GM12872 (cell line): ENCODE measurements at regions not wholly inside any gene's neighbourhood (a gene's known extent, or its start where the extent isn't known, plus 50 kb on each side); places are given as distances from the start of the nearest gene placed in this dataset.

ENCODE experiments used
- TF ChIP-seq, protein P1 (sequence below): IDR thresholded peaks from 3 replicates; pipeline ENCODE4 v1.5.1; 2011; ENCODE audit warnings: low read depth, mild to moderate bottlenecking, low read length, moderate library complexity; ENCODE audit not compliant: insufficient read depth

DNA sequence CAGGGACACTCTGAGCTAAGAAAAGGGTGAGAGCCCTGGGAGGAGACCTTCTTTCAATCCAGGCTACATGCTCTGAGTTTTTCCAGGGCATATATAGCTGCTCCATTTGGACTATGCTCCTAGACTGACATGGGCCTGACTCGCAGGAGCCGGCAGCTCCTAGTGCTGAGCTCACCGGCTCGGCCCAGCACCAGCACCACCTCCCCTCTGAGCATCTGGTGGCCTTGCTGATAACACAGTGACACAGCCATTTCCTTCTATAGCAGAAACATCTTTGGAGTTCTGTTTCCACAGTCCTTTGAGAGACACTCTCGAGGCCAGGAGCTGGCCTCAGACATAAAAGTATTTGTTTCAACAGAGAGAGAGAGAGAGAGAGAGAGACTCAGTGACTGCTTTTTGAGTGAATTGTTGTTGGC lies 184.9 kb downstream of the TM9SF2 start:
- TF ChIP-seq, protein P1, sequence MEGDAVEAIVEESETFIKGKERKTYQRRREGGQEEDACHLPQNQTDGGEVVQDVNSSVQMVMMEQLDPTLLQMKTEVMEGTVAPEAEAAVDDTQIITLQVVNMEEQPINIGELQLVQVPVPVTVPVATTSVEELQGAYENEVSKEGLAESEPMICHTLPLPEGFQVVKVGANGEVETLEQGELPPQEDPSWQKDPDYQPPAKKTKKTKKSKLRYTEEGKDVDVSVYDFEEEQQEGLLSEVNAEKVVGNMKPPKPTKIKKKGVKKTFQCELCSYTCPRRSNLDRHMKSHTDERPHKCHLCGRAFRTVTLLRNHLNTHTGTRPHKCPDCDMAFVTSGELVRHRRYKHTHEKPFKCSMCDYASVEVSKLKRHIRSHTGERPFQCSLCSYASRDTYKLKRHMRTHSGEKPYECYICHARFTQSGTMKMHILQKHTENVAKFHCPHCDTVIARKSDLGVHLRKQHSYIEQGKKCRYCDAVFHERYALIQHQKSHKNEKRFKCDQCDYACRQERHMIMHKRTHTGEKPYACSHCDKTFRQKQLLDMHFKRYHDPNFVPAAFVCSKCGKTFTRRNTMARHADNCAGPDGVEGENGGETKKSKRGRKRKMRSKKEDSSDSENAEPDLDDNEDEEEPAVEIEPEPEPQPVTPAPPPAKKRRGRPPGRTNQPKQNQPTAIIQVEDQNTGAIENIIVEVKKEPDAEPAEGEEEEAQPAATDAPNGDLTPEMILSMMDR: no peak

DNA sequence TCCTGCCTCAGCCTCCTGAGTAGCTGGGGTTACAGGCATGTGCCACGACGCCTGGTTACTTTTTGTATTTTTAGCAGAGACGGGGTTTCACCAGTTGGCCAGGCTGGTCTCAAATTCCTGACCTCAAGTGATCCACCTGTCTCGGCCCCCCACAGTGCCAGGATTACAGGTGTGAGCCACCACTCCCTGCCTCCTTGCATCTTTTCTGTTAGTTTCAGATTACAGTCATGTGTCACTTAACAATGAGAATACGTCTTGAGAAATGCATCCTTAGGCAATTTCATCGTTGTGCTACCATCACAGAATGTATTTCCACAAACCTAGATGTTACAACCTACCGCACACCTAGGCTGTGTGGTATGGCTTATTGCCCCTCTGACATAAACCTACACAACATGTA lies 180.4 kb downstream of the TM9SF2 start:
- TF ChIP-seq, protein P1: no peak

DNA sequence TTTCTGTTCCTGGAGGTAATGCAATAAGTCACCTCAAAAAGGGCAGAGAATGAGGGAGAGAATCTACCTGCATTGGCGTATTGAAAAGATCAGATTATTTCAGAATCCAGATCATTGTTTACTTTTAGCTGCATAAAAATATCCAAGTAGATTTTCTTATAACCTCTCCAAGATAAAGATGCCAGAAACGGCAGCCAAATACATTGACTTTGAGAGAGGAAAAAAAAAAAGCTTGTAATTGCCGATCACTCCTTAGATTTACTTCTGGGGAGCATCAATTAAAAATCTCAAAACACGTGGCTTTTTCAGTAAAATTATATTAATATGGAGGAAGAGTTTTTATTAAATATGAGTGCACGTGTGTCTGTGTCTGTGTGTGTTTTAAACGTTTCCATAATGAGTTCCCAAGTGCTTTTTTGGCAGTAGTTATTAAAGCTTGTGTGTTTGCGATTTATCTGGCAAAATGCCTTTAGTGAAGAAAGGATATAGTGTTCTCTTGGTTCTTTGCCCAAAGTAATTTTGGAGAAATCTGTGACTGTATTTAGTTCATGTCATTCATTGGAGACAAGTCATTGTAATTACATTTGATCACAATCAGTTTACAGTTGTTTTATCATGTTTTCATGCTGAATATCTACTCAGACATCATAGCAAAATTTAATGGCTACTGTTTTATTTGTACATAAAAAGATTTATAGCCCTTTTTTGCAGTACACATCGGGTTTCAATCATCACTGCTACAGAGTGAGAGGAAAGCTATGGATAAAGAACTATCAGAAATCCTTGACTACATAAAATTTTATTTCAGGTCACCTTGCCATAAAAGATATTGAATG lies 176.1 kb downstream of the TM9SF2 start:
- TF ChIP-seq, protein P1: no peak

DNA sequence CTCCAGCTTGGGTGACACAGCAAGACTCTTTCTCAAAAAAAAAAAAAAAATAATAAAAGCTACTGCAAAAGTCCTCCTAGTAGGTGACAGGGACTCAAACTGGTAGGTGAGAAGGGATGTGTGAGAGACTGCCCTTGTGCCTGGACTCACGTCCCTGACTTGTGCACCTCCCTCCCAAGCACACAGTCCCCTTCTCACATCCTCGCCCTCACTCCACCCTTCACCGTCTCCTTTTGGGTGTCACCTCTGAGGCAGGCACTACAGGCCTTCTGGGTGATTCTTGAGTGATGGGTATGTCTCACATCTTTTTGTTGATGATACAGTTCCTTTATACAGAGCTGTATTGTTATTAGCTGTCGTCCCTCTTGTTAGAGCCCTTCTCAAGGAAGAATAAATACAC lies 170.5 kb downstream of the TM9SF2 start:
- TF ChIP-seq, protein P1: no peak

DNA sequence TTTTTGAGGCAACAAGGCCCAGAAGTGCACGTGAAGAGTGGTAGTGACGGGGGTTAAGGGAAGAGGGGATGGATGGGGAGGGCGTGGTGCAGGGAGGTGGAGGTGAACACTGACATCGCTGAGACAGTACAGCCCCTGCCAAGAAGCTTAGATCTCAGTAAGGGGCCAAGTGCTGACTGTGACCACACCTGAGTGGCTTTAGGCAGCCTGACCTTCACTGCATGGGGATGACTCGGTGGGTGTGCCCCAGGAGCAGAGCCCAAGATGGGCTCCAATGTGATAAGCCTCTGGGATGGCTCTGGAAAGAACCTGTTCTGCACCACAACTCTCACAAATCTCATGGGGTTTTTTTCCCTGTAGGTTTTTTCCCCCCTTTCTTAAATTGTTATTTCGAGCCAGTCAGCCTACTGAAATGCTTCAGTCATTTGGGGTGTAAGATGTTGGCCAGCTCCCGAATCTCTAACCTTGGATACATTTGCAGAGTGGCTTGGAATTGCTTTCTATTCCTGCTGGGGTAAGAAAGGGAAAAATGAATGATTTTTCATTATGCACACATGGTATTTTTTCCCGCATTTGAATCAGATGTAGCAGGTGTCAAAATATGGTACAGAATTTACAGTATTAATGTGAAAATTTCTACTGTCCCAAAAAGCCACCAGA lies 165.0 kb downstream of the TM9SF2 start:
- TF ChIP-seq, protein P1: no peak

DNA sequence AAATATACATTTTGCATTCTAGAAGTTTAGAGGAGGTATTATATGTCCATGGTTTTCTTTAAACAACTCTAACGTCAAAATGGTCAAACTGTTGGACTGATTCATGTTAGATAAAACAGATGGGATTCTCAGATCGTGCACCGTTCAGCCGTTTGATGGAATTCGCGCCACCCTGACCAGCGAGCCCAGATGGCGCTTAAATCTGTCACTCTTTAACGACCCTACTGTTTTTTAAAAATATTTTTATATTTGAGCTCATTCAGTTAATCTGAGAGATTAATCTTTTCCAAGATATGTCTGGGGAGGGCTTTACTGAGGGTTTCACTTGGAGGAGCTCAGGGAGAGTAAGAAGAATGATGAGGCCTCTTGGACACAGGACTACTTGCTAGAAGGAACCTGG lies 164.4 kb downstream of the TM9SF2 start:
- TF ChIP-seq, protein P1: no peak

DNA sequence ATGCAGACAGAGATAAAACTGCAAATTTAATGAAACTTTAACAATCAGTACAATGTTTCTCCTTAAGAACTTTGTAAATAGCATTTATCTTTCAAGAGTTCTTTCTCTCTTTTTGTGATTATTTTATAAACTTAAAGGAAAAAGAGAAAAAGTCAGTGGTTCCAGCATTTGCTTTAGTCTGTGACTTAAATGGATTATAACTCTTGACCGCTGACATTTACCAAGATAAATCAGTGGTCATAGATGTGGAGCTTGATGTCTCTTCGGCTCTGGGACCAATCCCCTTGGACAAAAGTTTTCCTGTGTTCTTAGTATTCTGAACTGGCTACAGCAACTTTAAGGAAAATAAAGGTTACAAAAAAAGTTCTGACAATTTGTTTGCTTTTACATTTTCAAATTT lies 162.6 kb downstream of the TM9SF2 start:
- TF ChIP-seq, protein P1: no peak
